ENCODE measurements at regions not wholly inside any gene's neighbourhood (a gene's known extent, or its start where the extent isn't known, plus 50 kb on each side); places are given as distances from the start of the nearest gene placed in this dataset.

GRCh38 chr10:29150010-29150409, 138.9 kb upstream of the LYZL1 start:
- H3K4me2 ChIP-seq (ENCODE audit: extremely low read depth, insufficient read depth, low read length), result no peak overlapping the region
- H4K20me1 ChIP-seq (ENCODE audit: control insufficient read depth, extremely low read depth, insufficient read depth, low read length), result no peaks in the 10 kb centered on the region
- H3K79me2 ChIP-seq (ENCODE audit: control insufficient read depth, insufficient read depth, low read length), result no peaks in the 10 kb centered on the region
- peak in 1 of 2 donors; percentile 37 for DNase-seq (ENCODE audit: low read depth in 2 of 2)
- TF ChIP-seq CTCF (conservative IDR thresholded peaks at IDR 0.05 in 1 of 2, IDR thresholded peaks at IDR 0.05 in 1 of 2; ENCODE audit: low read depth in 1 of 2, low read length in 2 of 2) (no peak), EZH2 (IDR thresholded peaks at IDR 0.05; ENCODE audit: low read length, missing control alignments) (no peak)
- no peaks in the 10 kb centered on the region for H3K4me1 ChIP-seq (ENCODE audit: control insufficient read depth, extremely low read depth, insufficient read depth, low read length)
- no peak overlapping the region for H2AFZ ChIP-seq (ENCODE audit: low read length)
- no peak overlapping the region for H3K9ac ChIP-seq (ENCODE audit: insufficient read depth, low read length)
- H3K36me3 ChIP-seq (ENCODE audit: control insufficient read depth, insufficient read depth, low read length), result no peaks in the 10 kb centered on the region
- peaks cover 4% of the 10 kb centered on the region for H3K27me3 ChIP-seq (ENCODE audit: control insufficient read depth, insufficient read depth, low read length)
- no peaks in the 10 kb centered on the region for H3K9me3 ChIP-seq (ENCODE audit: control insufficient read depth, insufficient read depth, low read depth, low read length)
- H3K27ac ChIP-seq (ENCODE audit: insufficient read depth, low read length), result no peak overlapping the region
- no peak overlapping the region for H3K4me3 ChIP-seq (replicated peaks in 1 of 4; ENCODE audit: control extremely low read depth in 1 of 4, insufficient read depth in 1 of 4, low read depth in 3 of 4, low read length in 4 of 4)

- no peak overlapping the region for H3K9ac ChIP-seq (ENCODE audit: insufficient read depth, low read length)
- no peak overlapping the region for H3K4me3 ChIP-seq (replicated peaks in 1 of 4; ENCODE audit: control extremely low read depth in 1 of 4, insufficient read depth in 1 of 4, low read depth in 3 of 4, low read length in 4 of 4)
- H3K9me3 ChIP-seq (ENCODE audit: control insufficient read depth, insufficient read depth, low read depth, low read length), result no peaks in the 10 kb centered on the region
- no peaks in the 10 kb centered on the region for H3K4me1 ChIP-seq (ENCODE audit: control insufficient read depth, extremely low read depth, insufficient read depth, low read length)
- H3K79me2 ChIP-seq (ENCODE audit: control insufficient read depth, insufficient read depth, low read length), result no peaks in the 10 kb centered on the region
- H4K20me1 ChIP-seq (ENCODE audit: control insufficient read depth, extremely low read depth, insufficient read depth, low read length), result no peaks in the 10 kb centered on the region
- no peaks in the 10 kb centered on the region for H3K36me3 ChIP-seq (ENCODE audit: control insufficient read depth, insufficient read depth, low read length)
- TF ChIP-seq CTCF (conservative IDR thresholded peaks at IDR 0.05 in 1 of 2, IDR thresholded peaks at IDR 0.05 in 1 of 2; ENCODE audit: low read depth in 1 of 2, low read length in 2 of 2) (no peak), EZH2 (IDR thresholded peaks at IDR 0.05; ENCODE audit: low read length, missing control alignments) (no peak)
- peak in 1 of 2 donors; percentile 47 for DNase-seq (ENCODE audit: low read depth in 2 of 2)
- H3K27ac ChIP-seq (ENCODE audit: insufficient read depth, low read length), result no peak overlapping the region
- no peak overlapping the region for H3K4me2 ChIP-seq (ENCODE audit: extremely low read depth, insufficient read depth, low read length)
- no peak overlapping the region for H2AFZ ChIP-seq (ENCODE audit: low read length)
- H3K27me3 ChIP-seq (ENCODE audit: control insufficient read depth, insufficient read depth, low read length), result peaks cover 4% of the 10 kb centered on the region
These were observed 137.9 kb upstream of the LYZL1 start for GRCh38 chr10:29151005-29151404.

GRCh38 chr10:29157321-29157720, 131.5 kb upstream of the LYZL1 start:
- no peak overlapping the region for H3K9ac ChIP-seq (ENCODE audit: insufficient read depth, low read length)
- H4K20me1 ChIP-seq (ENCODE audit: control insufficient read depth, extremely low read depth, insufficient read depth, low read length), result no peaks in the 10 kb centered on the region
- H3K9me3 ChIP-seq (ENCODE audit: control insufficient read depth, insufficient read depth, low read depth, low read length), result no peaks in the 10 kb centered on the region
- no peak overlapping the region for H3K4me2 ChIP-seq (ENCODE audit: extremely low read depth, insufficient read depth, low read length)
- TF ChIP-seq CTCF (conservative IDR thresholded peaks at IDR 0.05 in 1 of 2, IDR thresholded peaks at IDR 0.05 in 1 of 2; ENCODE audit: low read depth in 1 of 2, low read length in 2 of 2), result no peak
- no peak for TF ChIP-seq EZH2 (IDR thresholded peaks at IDR 0.05; ENCODE audit: low read length, missing control alignments)
- no peaks in the 10 kb centered on the region for H3K36me3 ChIP-seq (ENCODE audit: control insufficient read depth, insufficient read depth, low read length)
- no peak overlapping the region for H2AFZ ChIP-seq (ENCODE audit: low read length)
- no peak overlapping the region for H3K27ac ChIP-seq (ENCODE audit: insufficient read depth, low read length)
- no peak overlapping the region for H3K4me3 ChIP-seq (replicated peaks in 1 of 4; ENCODE audit: control extremely low read depth in 1 of 4, insufficient read depth in 1 of 4, low read depth in 3 of 4, low read length in 4 of 4)
- DNase-seq (ENCODE audit: low read depth in 2 of 2), result no peak
- H3K4me1 ChIP-seq (ENCODE audit: control insufficient read depth, extremely low read depth, insufficient read depth, low read length), result no peaks in the 10 kb centered on the region
- H3K27me3 ChIP-seq (ENCODE audit: control insufficient read depth, insufficient read depth, low read length), result peaks cover 4% of the 10 kb centered on the region
- H3K79me2 ChIP-seq (ENCODE audit: control insufficient read depth, insufficient read depth, low read length), result no peaks in the 10 kb centered on the region

All from fibroblast of lung (primary cell).